Natural killer cell treated with Interleukin-12 subunit alpha and Interleukin-12 subunit beta and Interleukin-15 and Interleukin-18, amount 100 ng/mL, for 72 hours (primary cell): ENCODE measurements at regions not wholly inside any gene's neighbourhood (a gene's known extent, or its start where the extent isn't known, plus 50 kb on each side); places are given as distances from the start of the nearest gene placed in this dataset.

ENCODE experiments used
- ATAC-seq, 2 donors: fragments of 150-1000 bp; cut with Tn5 transposase in 1 of 2; sonication (Bioruptor Pico), chemical (Tn5 transposase) in 1 of 2; 2 replicates each; pipeline ENCODE4 v1.10.0; 2021
- DNase-seq: peaks from one replicate; pipeline ENCODE4 v3.0.0; 2022; ENCODE audit warnings: low spot score
- H3K27ac Mint-ChIP-seq, 2 donors: 1 replicate in 1 of 2; 2 replicates in 1 of 2; pipeline ENCODE4 v1.8.0; 2022; ENCODE audit warnings: mixed read lengths in 2 of 2, mild to moderate bottlenecking in 1 of 2, moderate library complexity in 1 of 2
- H3K27me3 Mint-ChIP-seq, 2 donors: 1 replicate in 1 of 2; 2 replicates in 1 of 2; pipeline ENCODE4 v1.8.0; 2022; ENCODE audit warnings: mixed read lengths in 2 of 2
- H3K36me3 Mint-ChIP-seq: one replicate; pipeline ENCODE4 v1.8.0; 2022; ENCODE audit warnings: mixed read lengths
- H3K4me1 Mint-ChIP-seq, 2 donors: 1 replicate in 1 of 2; 2 replicates in 1 of 2; pipeline ENCODE4 v1.8.0; 2022; ENCODE audit warnings: low read depth in 2 of 2, mixed read lengths in 2 of 2, mild to moderate bottlenecking in 1 of 2
- H3K4me3 Mint-ChIP-seq: one replicate; pipeline ENCODE4 v1.8.0; 2022; ENCODE audit warnings: mixed read lengths
- H3K9me3 Mint-ChIP-seq: 2 replicates; pipeline ENCODE4 v1.8.0; 2022; ENCODE audit warnings: mixed read lengths

DNA sequence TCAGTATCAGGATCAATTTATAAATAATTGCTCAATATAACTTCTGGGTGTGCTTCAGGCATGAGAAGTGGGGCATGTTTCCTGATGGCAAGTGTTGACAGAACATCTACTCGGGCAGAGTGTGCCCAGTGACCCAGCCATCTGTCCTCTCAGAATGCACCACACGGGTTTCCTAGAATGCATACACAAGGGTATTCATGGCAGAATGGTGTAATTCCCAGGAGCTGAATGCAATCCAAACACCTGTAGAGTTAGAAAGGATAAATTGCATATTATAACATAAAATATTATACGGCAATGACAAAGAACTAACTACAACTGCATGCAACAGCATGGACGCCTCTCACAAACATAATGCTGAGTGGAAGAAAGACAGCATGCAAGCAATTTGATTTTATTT is 391.9 kb downstream of the SIPA1L2 start:
- H3K27ac Mint-ChIP-seq, result no peak overlapping the region
- no peaks in the 10 kb centered on the region for H3K36me3 Mint-ChIP-seq
- H3K27me3 Mint-ChIP-seq, result peaks cover 35 to 46% of the 10 kb centered on the region in 2 donors
- H3K9me3 Mint-ChIP-seq, result no peaks in the 10 kb centered on the region
- H3K4me1 Mint-ChIP-seq, result no peaks in the 10 kb centered on the region
- no peak overlapping the region for H3K4me3 Mint-ChIP-seq
- DNase-seq, result no peak
- no peak for ATAC-seq

DNA sequence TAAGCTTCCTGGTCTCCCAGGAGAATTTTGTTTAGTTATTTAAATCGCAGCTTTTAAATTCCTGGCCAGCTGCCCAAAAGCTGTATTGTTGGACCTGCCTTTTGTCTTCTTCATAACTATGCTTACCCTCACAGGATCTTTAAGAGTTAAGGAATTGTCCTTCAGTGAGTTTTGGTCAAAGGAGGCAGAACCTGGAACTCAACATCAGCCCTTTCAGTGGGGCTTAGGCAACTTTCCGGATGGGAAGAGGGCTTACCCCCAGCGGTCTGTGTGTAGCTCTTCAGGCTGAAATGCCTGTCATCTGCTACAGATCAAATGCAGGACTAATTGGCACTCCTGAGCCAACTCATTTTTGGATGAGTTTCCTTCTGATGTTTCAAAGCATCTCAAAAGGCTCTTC is 402.6 kb downstream of the SIPA1L2 start:
- Mint-ChIP-seq H3K4me3 (no peak overlapping the region), H3K9me3 (no peaks in the 10 kb centered on the region), H3K27me3 (peaks cover 7 to 26% of the 10 kb centered on the region in 2 donors), H3K27ac (no peak overlapping the region), H3K4me1 (peaks cover 6 to 8% of the 10 kb centered on the region in 2 donors), H3K36me3 (no peaks in the 10 kb centered on the region)
- no peak for DNase-seq
- no peak for ATAC-seq

DNA sequence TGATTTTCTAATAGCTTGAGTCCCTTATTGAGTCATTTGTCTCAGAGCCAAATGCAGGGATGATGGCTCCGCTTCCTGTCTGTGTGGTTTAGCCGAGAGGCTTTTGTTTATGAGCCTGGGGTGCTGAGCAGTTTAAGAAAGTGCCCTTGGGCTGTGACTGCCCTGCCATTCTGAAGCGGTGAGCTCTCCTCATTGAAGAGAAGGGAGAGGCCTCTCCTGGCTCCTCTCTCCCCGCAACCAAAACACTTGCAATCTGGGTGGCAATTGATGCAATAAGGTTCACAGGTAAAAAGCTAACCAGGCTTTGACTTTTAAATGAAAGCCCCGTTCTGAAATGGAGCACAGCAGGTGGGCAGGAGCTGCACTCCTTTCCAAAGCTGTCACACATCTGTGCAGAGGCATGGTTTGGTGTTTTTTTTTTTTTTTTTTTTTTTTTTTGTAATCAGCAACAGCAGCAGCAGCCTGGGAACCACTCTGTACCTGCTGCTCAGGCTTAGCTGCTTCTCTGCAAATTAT is 403.7 kb downstream of the SIPA1L2 start:
- ATAC-seq, result peak; percentile 55 to 82
- H3K9me3 Mint-ChIP-seq, result no peaks in the 10 kb centered on the region
- H3K27ac Mint-ChIP-seq, result no peak overlapping the region
- H3K27me3 Mint-ChIP-seq, result peaks cover 5 to 26% of the 10 kb centered on the region in 2 donors
- peak overlapping the region; percentile 13 for H3K4me3 Mint-ChIP-seq
- DNase-seq, result no peak
- H3K36me3 Mint-ChIP-seq, result no peaks in the 10 kb centered on the region
- H3K4me1 Mint-ChIP-seq, result peaks cover 6 to 8% of the 10 kb centered on the region in 2 donors

DNA sequence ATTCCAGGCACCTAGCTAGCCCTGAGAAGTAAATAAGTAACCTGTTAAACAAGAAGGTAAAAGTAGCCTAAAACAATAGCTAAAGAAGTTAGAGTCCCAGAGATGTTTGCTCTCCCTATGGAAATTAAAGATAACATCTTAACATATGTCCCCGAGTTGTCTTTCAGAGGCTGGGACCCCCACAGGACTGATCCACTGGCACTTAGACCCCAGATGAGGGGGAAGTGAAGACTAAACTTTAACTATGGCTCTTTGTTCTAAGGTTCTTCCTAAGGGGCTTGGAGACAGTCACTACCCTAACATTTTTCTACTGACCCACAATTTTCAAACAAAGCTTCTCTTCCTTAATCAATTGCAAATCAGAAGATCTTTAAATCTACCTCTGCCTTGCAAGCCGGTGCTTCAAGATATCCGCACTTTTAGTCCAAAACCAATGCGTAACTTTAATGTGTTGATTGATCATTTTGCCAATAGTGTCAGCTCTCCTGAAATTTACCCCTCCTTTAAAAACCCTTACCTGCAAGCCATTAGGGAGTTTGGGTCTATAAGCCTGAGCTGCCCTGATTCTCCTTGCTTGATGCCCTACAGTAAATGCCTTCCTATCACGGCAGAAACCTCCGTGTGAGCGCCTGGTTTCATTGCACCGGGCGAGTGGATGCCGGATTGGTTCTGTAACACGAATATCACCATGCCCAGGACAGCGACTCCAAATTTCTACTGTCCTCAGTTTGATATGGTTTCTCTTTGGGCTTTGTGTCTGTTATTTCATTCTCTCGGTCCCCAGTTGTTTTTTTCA is 404.4 kb downstream of the SIPA1L2 start:
- H3K9me3 Mint-ChIP-seq, result no peaks in the 10 kb centered on the region
- H3K4me1 Mint-ChIP-seq, result peaks cover 6 to 8% of the 10 kb centered on the region in 2 donors
- peaks cover 0 to 26% of the 10 kb centered on the region in 2 donors for H3K27me3 Mint-ChIP-seq
- no peaks in the 10 kb centered on the region for H3K36me3 Mint-ChIP-seq
- DNase-seq, result no peak
- H3K4me3 Mint-ChIP-seq, result peak overlapping the region; percentile 13
- H3K27ac Mint-ChIP-seq, result no peak overlapping the region
- ATAC-seq, result no peak

GRCh38 chr1:232223887-232224286 is 406.0 kb downstream of the SIPA1L2 start:
- no peaks in the 10 kb centered on the region for H3K9me3 Mint-ChIP-seq
- H3K27me3 Mint-ChIP-seq, result peaks cover 0 to 17% of the 10 kb centered on the region in 2 donors
- DNase-seq (no peak), ATAC-seq (no peak)
- H3K4me3 Mint-ChIP-seq, result no peak overlapping the region
- no peak overlapping the region for H3K27ac Mint-ChIP-seq
- H3K36me3 Mint-ChIP-seq, result no peaks in the 10 kb centered on the region
- H3K4me1 Mint-ChIP-seq, result peaks cover 6 to 8% of the 10 kb centered on the region in 2 donors

DNA sequence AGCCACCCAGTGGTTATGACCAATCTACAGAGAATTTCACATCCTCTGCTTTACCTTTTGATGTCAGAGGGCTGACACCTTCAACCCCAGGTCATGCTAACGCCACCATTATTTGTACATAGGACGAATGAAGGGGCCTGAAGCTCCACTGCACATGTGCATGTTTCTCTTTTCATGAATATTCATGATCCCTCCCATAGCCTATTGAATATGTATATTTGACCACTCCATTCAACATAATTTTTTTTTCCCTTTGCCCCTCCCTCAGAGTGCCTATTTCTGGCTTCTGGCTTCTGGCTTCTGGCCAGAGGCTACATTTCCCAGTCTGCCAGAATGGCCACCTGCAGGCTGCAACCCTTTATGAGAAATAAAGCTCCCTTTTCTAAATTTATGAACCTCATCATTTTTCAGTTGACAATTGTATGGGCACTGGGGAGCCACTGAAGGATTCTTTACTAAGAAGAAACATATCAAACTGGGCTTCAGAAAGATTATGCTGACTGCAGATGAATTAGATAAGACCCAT is 406.7 kb downstream of the SIPA1L2 start:
- Mint-ChIP-seq H3K36me3 (no peaks in the 10 kb centered on the region), H3K9me3 (no peaks in the 10 kb centered on the region), H3K27me3 (peaks cover 0 to 17% of the 10 kb centered on the region in 2 donors), H3K4me3 (no peak overlapping the region), H3K4me1 (peaks cover 6 to 8% of the 10 kb centered on the region in 2 donors), H3K27ac (no peak overlapping the region)
- ATAC-seq (no peak), DNase-seq (no peak)

DNA sequence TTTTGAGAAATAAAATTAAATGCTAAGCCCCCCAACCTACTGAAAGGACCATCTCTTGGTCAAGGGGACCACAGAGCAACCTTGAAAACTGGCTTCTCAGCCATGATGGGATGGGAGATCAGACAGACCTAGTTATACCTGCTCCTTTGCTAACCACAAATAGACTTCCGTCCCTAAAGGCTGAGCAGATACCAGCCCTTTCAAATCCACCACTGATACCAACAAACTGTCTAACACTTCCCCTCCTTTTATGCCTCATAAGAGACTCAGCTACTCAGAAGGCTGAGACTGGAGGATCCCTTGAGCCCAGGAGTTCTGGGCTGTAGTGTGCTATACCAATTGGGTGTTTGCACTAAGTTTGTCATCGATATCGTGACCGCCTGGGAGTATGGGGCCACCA is 407.3 kb downstream of the SIPA1L2 start:
- no peak overlapping the region for H3K4me3 Mint-ChIP-seq
- ATAC-seq (no peak), DNase-seq (no peak)
- H3K27ac Mint-ChIP-seq, result no peak overlapping the region
- no peaks in the 10 kb centered on the region for H3K36me3 Mint-ChIP-seq
- peaks cover 0 to 15% of the 10 kb centered on the region in 2 donors for H3K27me3 Mint-ChIP-seq
- peaks cover 6 to 8% of the 10 kb centered on the region in 2 donors for H3K4me1 Mint-ChIP-seq
- H3K9me3 Mint-ChIP-seq, result no peaks in the 10 kb centered on the region

DNA sequence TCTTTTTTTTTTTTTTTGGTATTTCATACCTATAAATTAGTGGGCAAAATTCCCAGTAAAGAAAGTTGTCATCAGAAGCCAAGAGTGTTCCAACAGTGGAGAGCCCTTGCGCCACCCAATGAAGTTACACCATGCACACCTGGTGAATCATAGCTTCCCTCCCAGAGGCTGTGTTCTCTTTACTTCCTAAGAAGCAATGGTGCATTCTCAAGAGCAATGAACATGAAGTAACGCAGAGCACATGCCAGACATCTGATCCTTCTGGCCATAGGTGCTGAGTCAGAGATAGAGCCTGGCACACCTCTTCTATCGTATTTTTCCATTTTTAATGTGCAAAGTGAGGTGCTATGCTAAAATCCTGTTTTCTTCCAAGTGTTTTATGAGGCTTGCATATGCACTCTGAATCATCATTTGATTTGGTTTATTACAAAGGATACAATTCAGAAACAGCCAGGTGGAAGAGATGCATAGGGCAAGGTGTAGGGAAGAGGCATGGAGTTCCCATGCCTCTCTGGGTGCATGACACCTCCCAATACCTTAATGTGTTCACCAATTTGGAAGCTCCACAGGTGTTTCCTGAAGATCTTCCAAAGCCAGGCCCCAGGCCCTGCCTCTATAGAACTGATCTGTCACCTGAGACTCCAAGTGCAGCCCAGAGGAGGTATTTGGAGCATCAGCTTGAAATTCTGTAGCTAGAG is 408.0 kb downstream of the SIPA1L2 start:
- Mint-ChIP-seq H3K9me3 (no peaks in the 10 kb centered on the region), H3K4me3 (no peak overlapping the region), H3K36me3 (no peaks in the 10 kb centered on the region), H3K27me3 (peaks cover 0 to 14% of the 10 kb centered on the region in 2 donors), H3K27ac (no peak overlapping the region), H3K4me1 (peaks cover 6 to 8% of the 10 kb centered on the region in 2 donors)
- ATAC-seq, result no peak
- DNase-seq, result no peak

GRCh38 chr1:232218955-232219865 is 410.7 kb downstream of the SIPA1L2 start:
- Mint-ChIP-seq H3K27ac (no peak overlapping the region), H3K4me1 (no peaks in the 10 kb centered on the region), H3K9me3 (no peaks in the 10 kb centered on the region), H3K4me3 (no peak overlapping the region), H3K36me3 (no peaks in the 10 kb centered on the region), H3K27me3 (peaks cover 4 to 6% of the 10 kb centered on the region in 2 donors)
- ATAC-seq (peak in 1 of 2 donors; percentile 33), DNase-seq (no peak)

DNA sequence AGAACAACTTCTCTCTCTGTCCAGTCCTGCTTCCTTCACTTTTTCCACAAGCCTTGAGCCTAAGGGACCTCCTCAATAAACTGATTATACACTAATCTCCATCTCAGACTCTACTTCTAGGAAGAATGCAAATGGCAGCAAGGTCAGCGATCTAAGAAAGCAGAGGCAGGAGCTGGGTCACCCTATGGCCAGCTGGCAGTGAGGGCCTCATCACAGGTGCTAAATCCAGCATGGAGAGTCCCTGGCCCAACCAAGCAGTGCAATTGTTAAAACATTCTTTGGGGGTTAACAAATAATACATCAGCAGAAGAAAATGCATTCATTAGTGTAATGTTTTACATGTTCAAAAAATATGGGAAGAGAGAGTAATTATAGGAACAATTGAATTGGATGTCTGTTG is 416.0 kb downstream of the SIPA1L2 start:
- Mint-ChIP-seq H3K4me3 (no peak overlapping the region), H3K27me3 (peaks cover 15 to 29% of the 10 kb centered on the region in 2 donors), H3K36me3 (no peaks in the 10 kb centered on the region), H3K4me1 (no peaks in the 10 kb centered on the region), H3K27ac (no peak overlapping the region), H3K9me3 (no peaks in the 10 kb centered on the region)
- ATAC-seq (no peak), DNase-seq (no peak)

DNA sequence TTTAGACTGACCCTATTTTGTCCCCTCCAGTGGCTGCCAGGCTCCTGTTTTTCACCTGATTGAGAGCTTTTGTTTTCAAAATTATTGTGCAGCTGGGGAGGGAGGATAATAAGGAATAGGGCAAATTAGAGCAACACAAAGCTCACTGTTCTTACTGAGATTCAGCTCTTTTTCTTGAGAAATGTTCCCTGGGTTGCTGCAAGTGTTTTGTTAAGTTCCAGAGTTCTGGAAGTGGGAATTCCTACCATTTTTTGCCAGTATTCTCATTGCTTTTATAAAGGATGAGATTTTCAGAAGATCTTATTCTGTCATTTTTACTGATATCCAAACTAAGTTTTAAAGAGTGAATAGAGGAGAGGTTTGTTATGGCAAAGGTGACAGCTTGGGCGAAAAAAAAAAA is 417.7 kb downstream of the SIPA1L2 start:
- peaks cover 15 to 29% of the 10 kb centered on the region in 2 donors for H3K27me3 Mint-ChIP-seq
- H3K4me3 Mint-ChIP-seq, result no peak overlapping the region
- DNase-seq (no peak), ATAC-seq (no peak)
- H3K36me3 Mint-ChIP-seq, result no peaks in the 10 kb centered on the region
- H3K27ac Mint-ChIP-seq, result no peak overlapping the region
- H3K4me1 Mint-ChIP-seq, result no peaks in the 10 kb centered on the region
- no peaks in the 10 kb centered on the region for H3K9me3 Mint-ChIP-seq

- DNase-seq (no peak), ATAC-seq (no peak)
- H3K9me3 Mint-ChIP-seq, result no peaks in the 10 kb centered on the region
- peaks cover 15 to 39% of the 10 kb centered on the region in 2 donors for H3K27me3 Mint-ChIP-seq
- no peaks in the 10 kb centered on the region for H3K4me1 Mint-ChIP-seq
- no peak overlapping the region for H3K27ac Mint-ChIP-seq
- H3K4me3 Mint-ChIP-seq, result no peak overlapping the region
- H3K36me3 Mint-ChIP-seq, result no peaks in the 10 kb centered on the region
Observed at GRCh38 chr1:232211149-232211548, 418.8 kb downstream of the SIPA1L2 start.

DNA sequence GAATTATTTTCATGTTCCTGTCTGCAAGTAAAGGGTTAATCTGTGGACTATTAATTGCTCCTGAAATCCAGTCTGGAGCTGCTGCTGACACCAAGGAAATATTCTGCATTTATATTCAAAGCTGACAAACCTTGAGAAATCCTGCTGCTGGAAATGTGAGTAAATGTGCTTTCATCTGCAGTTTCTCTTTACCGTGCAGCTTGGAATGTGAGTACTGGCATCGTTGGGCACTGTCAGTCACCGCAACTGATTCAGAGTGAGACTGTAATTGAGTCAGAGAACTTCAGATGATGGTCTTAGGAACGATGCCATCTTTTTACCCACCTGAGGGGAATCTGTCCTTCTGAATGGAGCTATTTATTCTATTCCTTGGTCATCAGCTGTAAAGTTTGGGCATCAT is 420.6 kb downstream of the SIPA1L2 start:
- Mint-ChIP-seq H3K27me3 (peaks cover 15 to 37% of the 10 kb centered on the region in 2 donors), H3K4me1 (no peaks in the 10 kb centered on the region), H3K36me3 (no peaks in the 10 kb centered on the region), H3K9me3 (no peaks in the 10 kb centered on the region), H3K4me3 (no peak overlapping the region), H3K27ac (no peak overlapping the region)
- no peak for DNase-seq
- no peak for ATAC-seq
